ENCODE measurements at regions not wholly inside any gene's neighbourhood (a gene's known extent, or its start where the extent isn't known, plus 50 kb on each side); places are given as distances from the start of the nearest gene placed in this dataset.

DNA sequence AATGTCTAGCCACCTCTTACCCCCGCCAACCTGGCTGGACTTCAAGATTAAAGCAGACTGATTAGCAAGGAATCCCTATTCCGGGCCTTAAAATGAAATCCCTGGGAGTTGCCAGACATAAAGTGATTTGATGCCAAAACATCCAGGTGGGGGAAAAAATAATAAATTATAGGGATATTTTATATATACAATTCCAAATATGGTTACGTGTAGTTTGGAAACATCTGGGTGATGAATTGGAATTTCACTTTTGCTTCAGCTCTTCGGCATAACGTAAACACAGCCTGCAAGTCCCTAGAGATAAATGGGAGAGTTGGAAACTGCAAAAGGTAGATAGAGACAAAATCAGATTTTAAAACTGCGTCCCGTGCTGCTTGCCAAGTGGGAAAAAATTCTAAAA is 545.5 kb upstream of the MDFIC2 start:
- Mint-ChIP-seq H3K9me3 (ENCODE audit: low read depth) (no peaks in the 10 kb centered on the region), H3K4me3 (ENCODE audit: unreplicated experiment) (peak overlapping the region; percentile 39), H3K36me3 (ENCODE audit: low read depth) (no peaks in the 10 kb centered on the region), H3K4me1 (ENCODE audit: low read depth) (peaks cover 79% of the 10 kb centered on the region), H3K27me3 (ENCODE audit: low read depth) (no peaks in the 10 kb centered on the region), H3K27ac (ENCODE audit: unreplicated experiment) (peak overlapping the region; percentile 94)
- no peak for DNase-seq (ENCODE audit: low spot score)
- TF ChIP-seq, protein P1, sequence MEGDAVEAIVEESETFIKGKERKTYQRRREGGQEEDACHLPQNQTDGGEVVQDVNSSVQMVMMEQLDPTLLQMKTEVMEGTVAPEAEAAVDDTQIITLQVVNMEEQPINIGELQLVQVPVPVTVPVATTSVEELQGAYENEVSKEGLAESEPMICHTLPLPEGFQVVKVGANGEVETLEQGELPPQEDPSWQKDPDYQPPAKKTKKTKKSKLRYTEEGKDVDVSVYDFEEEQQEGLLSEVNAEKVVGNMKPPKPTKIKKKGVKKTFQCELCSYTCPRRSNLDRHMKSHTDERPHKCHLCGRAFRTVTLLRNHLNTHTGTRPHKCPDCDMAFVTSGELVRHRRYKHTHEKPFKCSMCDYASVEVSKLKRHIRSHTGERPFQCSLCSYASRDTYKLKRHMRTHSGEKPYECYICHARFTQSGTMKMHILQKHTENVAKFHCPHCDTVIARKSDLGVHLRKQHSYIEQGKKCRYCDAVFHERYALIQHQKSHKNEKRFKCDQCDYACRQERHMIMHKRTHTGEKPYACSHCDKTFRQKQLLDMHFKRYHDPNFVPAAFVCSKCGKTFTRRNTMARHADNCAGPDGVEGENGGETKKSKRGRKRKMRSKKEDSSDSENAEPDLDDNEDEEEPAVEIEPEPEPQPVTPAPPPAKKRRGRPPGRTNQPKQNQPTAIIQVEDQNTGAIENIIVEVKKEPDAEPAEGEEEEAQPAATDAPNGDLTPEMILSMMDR (IDR thresholded peaks at IDR 0.05): no peak

DNA sequence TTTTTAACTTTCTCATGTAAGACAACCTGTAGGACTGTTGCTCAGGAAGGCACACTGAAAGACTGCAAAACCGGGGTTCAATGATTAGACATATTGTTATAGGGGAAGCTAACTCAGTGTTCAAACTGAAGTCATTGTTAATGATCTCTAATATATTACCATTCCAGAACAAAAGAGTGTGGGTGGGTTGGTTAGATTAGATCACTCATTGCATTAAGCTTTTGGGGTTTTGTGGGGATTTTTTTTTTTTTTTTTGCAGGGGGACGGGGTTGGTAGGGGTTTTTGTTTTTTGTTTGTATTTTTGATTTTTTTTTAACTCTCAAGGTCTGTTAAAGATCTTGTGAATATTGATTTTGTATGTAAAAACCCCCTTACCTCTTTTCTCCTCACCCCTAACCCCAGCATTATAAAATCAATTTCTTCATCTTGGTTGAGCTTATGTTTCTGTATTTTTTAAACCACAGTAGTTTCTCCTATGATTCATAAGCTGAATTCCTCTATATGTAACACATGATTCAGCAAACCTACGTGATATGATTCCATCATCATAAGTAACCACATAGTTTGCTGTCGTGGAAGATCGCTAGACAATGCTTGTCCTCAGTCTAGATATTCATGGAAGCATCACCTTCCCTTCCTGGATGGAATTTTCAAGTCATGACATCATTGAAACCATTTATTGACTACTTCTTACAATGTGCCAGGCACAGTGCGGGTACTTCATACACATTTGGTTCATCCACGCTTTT is 544.1 kb upstream of the MDFIC2 start:
- peaks cover 78% of the 10 kb centered on the region for H3K4me1 Mint-ChIP-seq (ENCODE audit: low read depth)
- no peak overlapping the region for H3K4me3 Mint-ChIP-seq (ENCODE audit: unreplicated experiment)
- TF ChIP-seq, protein P1 (IDR thresholded peaks at IDR 0.05): no peak
- H3K36me3 Mint-ChIP-seq (ENCODE audit: low read depth): no peaks in the 10 kb centered on the region
- H3K9me3 Mint-ChIP-seq (ENCODE audit: low read depth): no peaks in the 10 kb centered on the region
- no peaks in the 10 kb centered on the region for H3K27me3 Mint-ChIP-seq (ENCODE audit: low read depth)
- no peak for DNase-seq (ENCODE audit: low spot score)
- peak overlapping the region; percentile 94 for H3K27ac Mint-ChIP-seq (ENCODE audit: unreplicated experiment)

DNA sequence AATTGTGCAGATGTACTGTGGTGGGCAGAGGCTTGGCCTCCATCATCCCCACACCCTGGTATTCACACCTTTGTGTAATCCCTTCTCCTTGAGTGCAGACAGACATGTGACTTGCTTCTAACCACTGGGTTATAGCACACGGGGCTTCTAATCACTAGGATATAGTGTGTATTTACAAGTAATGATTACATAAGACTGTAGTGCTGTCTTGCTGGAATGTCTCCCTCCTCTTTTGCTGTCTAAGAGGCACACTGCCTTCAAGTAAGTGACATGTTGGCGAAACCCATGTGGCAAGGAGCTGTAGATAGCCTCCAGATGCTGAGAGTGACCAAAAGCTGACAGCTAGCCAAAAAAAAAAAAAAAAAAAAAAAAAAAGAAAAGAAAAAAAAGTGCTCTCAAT is 542.7 kb upstream of the MDFIC2 start:
- Mint-ChIP-seq H3K27me3 (ENCODE audit: low read depth) (no peaks in the 10 kb centered on the region), H3K4me3 (ENCODE audit: unreplicated experiment) (no peak overlapping the region), H3K4me1 (ENCODE audit: low read depth) (peaks cover 84% of the 10 kb centered on the region), H3K9me3 (ENCODE audit: low read depth) (no peaks in the 10 kb centered on the region), H3K36me3 (ENCODE audit: low read depth) (no peaks in the 10 kb centered on the region), H3K27ac (ENCODE audit: unreplicated experiment) (peak overlapping the region; percentile 94)
- no peak for DNase-seq (ENCODE audit: low spot score)
- TF ChIP-seq, protein P1 (IDR thresholded peaks at IDR 0.05): no peak

DNA sequence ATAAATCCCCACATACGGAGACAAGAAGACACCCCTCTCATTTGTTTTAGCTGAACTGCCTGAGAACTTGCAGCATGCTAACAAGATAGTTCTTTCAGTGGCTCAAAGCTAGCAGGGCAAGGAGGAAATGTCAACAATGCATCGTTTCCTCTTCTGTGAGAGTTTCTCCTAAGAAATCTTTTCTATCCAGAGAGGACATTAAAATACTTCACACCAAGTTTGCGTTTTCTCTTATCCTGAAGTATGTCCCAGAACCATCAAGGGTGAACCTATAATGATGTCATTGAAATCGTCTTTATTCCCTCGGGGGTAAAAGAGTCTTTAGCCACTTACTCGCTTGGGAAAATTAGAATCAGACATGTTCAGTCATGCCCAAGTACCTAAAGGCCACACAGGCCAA is 541.7 kb upstream of the MDFIC2 start:
- Mint-ChIP-seq H3K4me1 (ENCODE audit: low read depth) (peaks cover 94% of the 10 kb centered on the region), H3K9me3 (ENCODE audit: low read depth) (no peaks in the 10 kb centered on the region), H3K27ac (ENCODE audit: unreplicated experiment) (peak overlapping the region; percentile 94), H3K4me3 (ENCODE audit: unreplicated experiment) (no peak overlapping the region), H3K27me3 (ENCODE audit: low read depth) (no peaks in the 10 kb centered on the region), H3K36me3 (ENCODE audit: low read depth) (no peaks in the 10 kb centered on the region)
- DNase-seq (ENCODE audit: low spot score): no peak
- TF ChIP-seq, protein P1 (IDR thresholded peaks at IDR 0.05): no peak

DNA sequence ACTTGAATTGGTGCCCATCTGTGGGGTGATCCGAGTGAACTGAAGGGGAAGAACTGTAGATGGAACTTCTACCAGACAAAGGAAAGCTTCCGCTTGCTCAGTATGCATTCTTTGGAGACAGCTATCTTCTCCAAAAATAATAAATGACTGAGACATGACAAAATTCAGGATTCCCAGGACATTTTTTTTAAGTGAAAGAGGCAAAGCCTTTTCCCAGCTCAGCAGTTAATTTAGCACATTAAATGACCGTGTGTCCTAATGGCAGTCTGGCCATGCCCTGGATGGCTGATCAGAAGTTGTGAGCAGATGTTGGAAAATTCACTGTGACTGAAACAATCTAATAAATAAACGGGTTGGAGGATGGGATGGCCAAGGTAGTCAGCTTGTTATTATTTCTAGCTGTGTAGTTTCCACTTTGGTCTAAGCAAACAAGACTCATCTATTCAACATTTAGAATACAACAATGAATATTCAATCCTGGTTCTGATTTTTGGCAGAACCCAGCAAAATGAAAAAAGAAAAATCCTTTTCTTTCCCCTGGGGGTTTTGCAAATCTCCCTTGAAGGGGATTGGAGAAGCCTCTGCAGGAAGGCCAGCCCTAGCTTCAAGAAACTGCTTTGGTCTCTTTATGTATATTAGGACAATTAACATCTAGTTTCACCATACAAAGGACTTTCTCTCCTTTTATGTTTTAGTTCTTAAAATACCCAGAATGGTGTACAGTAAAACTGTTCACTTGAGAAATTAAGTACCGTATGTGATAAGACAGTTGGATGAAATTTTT is 540.9 kb upstream of the MDFIC2 start:
- peaks cover 4% of the 10 kb centered on the region for H3K36me3 Mint-ChIP-seq (ENCODE audit: low read depth)
- DNase-seq (ENCODE audit: low spot score): no peak
- peak overlapping the region; percentile 94 for H3K27ac Mint-ChIP-seq (ENCODE audit: unreplicated experiment)
- peaks cover 97% of the 10 kb centered on the region for H3K4me1 Mint-ChIP-seq (ENCODE audit: low read depth)
- TF ChIP-seq, protein P1 (IDR thresholded peaks at IDR 0.05): no peak
- no peaks in the 10 kb centered on the region for H3K27me3 Mint-ChIP-seq (ENCODE audit: low read depth)
- H3K4me3 Mint-ChIP-seq (ENCODE audit: unreplicated experiment): no peak overlapping the region
- H3K9me3 Mint-ChIP-seq (ENCODE audit: low read depth): peaks cover 3% of the 10 kb centered on the region
